ENCODE measurements at regions not wholly inside any gene's neighbourhood (a gene's known extent, or its start where the extent isn't known, plus 50 kb on each side); places are given as distances from the start of the nearest gene placed in this dataset.

GRCh38 chr4:54499308-54500074, 158.3 kb upstream of the KIT start:
- TF ChIP-seq POLR2A (IDR thresholded peaks at IDR 0.05): no peak
- TF ChIP-seq CTCF (IDR thresholded peaks at IDR 0.05): no peak
- no peak for TF ChIP-seq EP300 (IDR thresholded peaks at IDR 0.05)

Measured in tibial nerve (tissue), 4 donors.